Gastrocnemius medialis (tissue), 4 donors: ENCODE measurements at regions not wholly inside any gene's neighbourhood (a gene's known extent, or its start where the extent isn't known, plus 50 kb on each side); places are given as distances from the start of the nearest gene placed in this dataset.

Experiments used
- POLR2A ChIP-seq, 2 donors: fragments of 450-650 bp; IDR thresholded peaks; one replicate each; pipeline ENCODE4 v1.6.1; 2017; ENCODE audit warnings: antibody characterized with exemption in 2 of 2, mild to moderate bottlenecking in 2 of 2, moderate library complexity in 2 of 2
- TF ChIP-seq, protein P1 (sequence below), 5 experiments: fragments of 450-650 bp in 3 of 5; fragments of 200-600 bp in 2 of 5; sonication (generic) in 2 of 5; IDR thresholded peaks in 4 of 5; conservative IDR thresholded peaks in 1 of 5; 1 replicate in 4 of 5; 2 replicates in 1 of 5; pipeline ENCODE4 v1.5.1; 2016 to 2019; ENCODE audit warnings: antibody characterized with exemption in 5 of 5, mild to moderate bottlenecking in 3 of 5, moderate library complexity in 3 of 5

DNA sequence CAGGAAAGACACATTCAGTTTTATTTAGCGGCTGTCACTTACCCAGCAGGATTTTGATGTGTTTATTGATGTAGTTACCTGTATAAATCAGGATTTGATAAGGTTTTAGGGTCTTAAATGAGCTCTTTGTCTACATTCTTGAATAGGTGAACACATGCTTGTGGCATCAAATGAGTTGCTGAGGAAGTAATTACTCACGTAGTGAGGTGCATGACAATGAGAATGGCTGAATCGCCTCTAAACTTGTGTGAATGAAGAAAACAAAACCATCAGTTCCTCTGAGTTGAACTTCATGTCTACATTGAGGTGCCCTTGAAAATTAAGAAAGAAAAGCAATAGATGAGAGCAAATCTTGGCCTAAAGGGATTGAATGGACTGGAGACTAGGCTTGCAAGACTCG, 245.6 kb upstream of the SATB1 start:
- no peak for TF ChIP-seq POLR2A (IDR thresholded peaks at IDR 0.05)
- TF ChIP-seq, protein P1, sequence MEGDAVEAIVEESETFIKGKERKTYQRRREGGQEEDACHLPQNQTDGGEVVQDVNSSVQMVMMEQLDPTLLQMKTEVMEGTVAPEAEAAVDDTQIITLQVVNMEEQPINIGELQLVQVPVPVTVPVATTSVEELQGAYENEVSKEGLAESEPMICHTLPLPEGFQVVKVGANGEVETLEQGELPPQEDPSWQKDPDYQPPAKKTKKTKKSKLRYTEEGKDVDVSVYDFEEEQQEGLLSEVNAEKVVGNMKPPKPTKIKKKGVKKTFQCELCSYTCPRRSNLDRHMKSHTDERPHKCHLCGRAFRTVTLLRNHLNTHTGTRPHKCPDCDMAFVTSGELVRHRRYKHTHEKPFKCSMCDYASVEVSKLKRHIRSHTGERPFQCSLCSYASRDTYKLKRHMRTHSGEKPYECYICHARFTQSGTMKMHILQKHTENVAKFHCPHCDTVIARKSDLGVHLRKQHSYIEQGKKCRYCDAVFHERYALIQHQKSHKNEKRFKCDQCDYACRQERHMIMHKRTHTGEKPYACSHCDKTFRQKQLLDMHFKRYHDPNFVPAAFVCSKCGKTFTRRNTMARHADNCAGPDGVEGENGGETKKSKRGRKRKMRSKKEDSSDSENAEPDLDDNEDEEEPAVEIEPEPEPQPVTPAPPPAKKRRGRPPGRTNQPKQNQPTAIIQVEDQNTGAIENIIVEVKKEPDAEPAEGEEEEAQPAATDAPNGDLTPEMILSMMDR (IDR thresholded peaks at IDR 0.05 in 4 of 5, conservative IDR thresholded peaks at IDR 0.05 in 1 of 5), result no peak
